ENCODE measurements at regions not wholly inside any gene's neighbourhood (a gene's known extent, or its start where the extent isn't known, plus 50 kb on each side); places are given as distances from the start of the nearest gene placed in this dataset.

DNA sequence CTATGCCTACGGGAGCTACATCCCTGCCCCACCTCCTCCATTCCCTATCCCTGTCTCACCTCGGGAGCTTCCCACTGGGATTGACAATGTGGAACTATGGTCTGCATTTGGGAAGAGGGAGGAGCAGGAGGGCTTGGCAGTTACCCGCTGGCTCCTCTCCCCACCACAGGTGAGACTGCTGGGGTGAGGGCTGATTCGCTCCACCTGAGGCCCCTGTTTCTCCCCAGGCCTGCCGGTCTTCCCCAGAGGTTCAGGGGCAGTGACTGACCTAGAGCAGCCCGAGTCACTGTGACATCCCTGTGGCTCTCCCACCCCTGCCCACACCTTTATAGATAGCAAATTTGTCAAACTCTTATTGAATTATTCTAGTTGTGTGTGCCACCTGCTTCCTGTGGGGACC is 252.6 kb downstream of the GLRX3 start:
- TF ChIP-seq EZH2phosphoT487 (IDR thresholded peaks at IDR 0.05; ENCODE audit: insufficient read depth, low read depth) (no peak), EZH2 (IDR thresholded peaks at IDR 0.05; ENCODE audit: insufficient read depth, poor library complexity, severe bottlenecking) (no peak)

Measured in GM23248 (cell line).